NB4 (cell line): ENCODE measurements at regions not wholly inside any gene's neighbourhood (a gene's known extent, or its start where the extent isn't known, plus 50 kb on each side); places are given as distances from the start of the nearest gene placed in this dataset.

Source experiments
- DNase-seq: peaks from one replicate; pipeline ENCODE4 v3.0.0; 2010; ENCODE audit warnings: low read depth
- H3K4me3 ChIP-seq: one replicate; pipeline ENCODE4 v1.5.1; 2011; ENCODE audit warnings: mild to moderate bottlenecking, low read depth, low read length, moderate library complexity
- MYC ChIP-seq: IDR thresholded peaks from 2 replicates; pipeline ENCODE4 v1.6.1; 2011; ENCODE audit warnings: low read depth, low read length
- POLR2A ChIP-seq: IDR thresholded peaks from 2 replicates; pipeline ENCODE4 v1.6.1; 2011; ENCODE audit warnings: mild to moderate bottlenecking; ENCODE audit not compliant: insufficient read length; ENCODE audit errors: extremely low read depth
- TF ChIP-seq, protein P1 (sequence below): IDR thresholded peaks from one replicate; pipeline ENCODE4 v1.5.1; 2012; ENCODE audit warnings: low read depth, low read length
- TF ChIP-seq, protein P2 (sequence below): IDR thresholded peaks from 2 replicates; pipeline ENCODE4 v1.6.1; 2011; ENCODE audit warnings: low read depth, low read length

DNA sequence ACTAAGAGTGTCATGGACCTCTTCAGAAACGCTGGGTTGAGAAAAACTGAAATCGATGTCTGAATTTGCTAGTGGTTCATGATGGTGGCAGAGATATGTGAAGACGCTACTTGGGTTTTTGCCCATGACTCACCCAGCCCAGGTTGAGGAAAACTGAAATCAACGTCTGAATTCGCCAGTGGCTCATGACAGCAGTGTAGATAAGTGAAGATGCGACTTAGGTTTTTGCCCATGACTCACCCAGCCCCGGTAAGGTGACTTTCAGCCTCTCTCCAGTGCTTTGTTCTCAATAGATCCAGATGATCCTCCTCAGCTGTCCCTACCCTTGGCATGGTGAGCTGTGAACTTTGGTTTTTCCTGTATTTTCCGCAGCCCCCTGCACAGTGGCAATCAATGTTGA, 105.3 kb upstream of the SIX3 start:
- TF ChIP-seq, protein P1, sequence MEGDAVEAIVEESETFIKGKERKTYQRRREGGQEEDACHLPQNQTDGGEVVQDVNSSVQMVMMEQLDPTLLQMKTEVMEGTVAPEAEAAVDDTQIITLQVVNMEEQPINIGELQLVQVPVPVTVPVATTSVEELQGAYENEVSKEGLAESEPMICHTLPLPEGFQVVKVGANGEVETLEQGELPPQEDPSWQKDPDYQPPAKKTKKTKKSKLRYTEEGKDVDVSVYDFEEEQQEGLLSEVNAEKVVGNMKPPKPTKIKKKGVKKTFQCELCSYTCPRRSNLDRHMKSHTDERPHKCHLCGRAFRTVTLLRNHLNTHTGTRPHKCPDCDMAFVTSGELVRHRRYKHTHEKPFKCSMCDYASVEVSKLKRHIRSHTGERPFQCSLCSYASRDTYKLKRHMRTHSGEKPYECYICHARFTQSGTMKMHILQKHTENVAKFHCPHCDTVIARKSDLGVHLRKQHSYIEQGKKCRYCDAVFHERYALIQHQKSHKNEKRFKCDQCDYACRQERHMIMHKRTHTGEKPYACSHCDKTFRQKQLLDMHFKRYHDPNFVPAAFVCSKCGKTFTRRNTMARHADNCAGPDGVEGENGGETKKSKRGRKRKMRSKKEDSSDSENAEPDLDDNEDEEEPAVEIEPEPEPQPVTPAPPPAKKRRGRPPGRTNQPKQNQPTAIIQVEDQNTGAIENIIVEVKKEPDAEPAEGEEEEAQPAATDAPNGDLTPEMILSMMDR: no peak
- no peak for DNase-seq
- no peak overlapping the region for H3K4me3 ChIP-seq

DNA sequence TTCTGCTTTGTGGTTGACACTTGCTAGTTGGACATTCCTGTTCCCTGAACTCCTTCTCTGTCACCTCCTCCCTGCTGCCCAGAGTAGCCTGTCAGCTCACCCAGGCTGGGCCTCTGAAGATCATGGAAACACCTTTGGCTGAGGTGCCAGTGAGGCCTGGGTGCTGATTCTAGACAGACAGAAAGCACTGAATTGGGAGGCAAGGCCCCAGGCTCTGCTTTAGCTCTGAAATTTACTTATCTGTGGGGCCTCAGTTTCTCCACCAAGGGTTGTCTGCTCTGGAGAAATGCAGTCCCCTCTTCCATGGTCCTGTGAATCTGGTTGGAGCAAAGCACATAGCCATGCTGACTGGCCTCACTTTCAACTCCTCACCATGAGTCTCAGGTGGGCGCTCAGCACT, 104.6 kb upstream of the SIX3 start:
- no peak overlapping the region for H3K4me3 ChIP-seq
- TF ChIP-seq POLR2A: no peak
- TF ChIP-seq, protein P2, sequence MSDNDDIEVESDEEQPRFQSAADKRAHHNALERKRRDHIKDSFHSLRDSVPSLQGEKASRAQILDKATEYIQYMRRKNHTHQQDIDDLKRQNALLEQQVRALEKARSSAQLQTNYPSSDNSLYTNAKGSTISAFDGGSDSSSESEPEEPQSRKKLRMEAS: no peak
- TF ChIP-seq, protein P1: no peak
- TF ChIP-seq MYC: no peak
- DNase-seq: no peak

DNA sequence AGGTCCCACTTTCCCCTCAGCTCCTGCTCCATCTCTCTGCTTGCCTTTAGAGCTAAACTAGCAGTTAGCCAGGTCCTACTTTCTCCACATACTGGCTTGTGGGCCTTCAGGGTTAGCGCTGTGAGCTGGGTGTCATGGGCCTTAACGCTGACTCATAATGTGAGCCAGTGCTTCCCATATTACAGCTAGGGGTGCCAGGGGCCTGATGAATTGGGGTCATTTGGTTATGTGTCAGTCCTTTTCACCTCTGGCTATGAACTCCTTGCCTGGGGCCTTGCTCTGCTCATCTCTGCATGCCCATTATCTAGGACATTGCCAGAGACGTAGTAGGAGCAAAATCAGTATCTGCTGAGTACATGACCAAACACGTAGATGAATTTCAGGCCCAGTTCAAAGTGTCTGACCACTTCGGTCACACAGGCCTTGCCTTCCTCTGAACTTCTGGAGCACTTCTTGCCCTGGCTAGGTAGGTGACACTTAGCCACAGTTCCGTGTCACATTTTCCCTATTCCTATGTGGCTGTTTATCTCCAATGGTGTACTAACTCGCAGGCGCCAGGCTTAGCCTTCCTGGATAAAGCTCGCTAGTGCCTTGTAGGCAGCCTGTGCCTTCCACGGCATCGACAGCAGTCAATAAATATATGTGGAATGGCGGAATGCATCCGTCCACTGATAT, 103.2 kb upstream of the SIX3 start:
- DNase-seq: no peak
- H3K4me3 ChIP-seq: no peak overlapping the region
- no peak for TF ChIP-seq POLR2A
- TF ChIP-seq, protein P2: no peak
- TF ChIP-seq, protein P1: no peak
- no peak for TF ChIP-seq MYC

DNA sequence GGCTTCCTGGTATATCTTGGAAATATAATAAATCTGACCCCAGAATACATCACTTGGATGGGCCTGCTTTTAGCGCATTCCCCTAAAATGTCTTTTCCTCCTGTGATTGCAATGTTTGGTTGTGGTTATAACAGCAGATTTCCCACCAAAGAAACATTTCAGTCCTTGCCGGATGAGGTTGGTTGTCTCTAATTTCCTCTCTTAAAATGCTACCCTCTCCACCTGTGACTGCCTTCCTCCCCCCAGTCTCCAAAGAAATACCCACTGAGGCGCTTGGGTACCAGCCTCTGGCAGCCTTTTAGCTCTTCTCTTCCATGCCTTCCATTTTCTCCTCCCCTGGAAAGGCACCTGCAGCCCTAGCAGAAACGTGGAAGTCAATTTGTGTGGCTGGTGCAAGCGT, 102.1 kb upstream of the SIX3 start:
- no peak overlapping the region for H3K4me3 ChIP-seq
- no peak for DNase-seq
- no peak for TF ChIP-seq POLR2A
- TF ChIP-seq, protein P2: no peak
- TF ChIP-seq, protein P1: no peak
- TF ChIP-seq MYC: no peak

DNA sequence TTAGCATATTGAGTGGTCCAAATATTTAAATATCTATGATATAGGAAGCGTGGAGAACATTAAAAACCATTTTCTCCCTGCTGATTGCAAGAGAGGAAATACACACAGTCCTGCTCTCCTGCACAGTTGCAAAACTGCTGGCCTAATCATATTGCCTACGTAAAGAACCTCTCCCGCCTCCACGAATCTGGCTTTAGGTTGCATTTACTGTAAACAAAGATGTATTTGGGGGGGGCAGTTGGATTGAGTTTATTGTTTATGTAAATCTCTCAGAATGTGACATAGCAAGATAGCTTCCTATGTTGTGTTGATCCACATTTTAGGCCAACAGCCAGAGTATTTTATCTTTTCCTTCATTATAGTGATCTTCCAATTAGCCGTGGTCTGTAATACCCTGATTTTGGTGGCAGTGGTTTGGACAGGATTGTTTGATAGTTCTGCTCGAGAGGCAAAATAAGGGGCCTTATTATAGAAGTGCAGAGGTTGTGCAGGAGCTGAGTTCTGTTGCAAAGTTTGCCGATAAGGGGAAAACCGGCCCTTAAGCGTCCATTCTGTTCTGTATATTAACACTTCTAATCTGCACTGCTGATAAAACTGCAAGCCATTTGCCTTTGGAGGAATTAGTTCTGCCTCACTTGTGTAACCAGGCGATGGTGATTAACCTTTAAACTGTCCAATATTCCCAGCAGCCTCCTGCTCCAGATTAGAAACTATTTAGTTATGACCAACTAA, 101.6 kb upstream of the SIX3 start:
- no peak for DNase-seq
- H3K4me3 ChIP-seq: no peak overlapping the region
- TF ChIP-seq MYC (no peak), POLR2A (no peak)
- TF ChIP-seq, protein P1: no peak
- TF ChIP-seq, protein P2: no peak

DNA sequence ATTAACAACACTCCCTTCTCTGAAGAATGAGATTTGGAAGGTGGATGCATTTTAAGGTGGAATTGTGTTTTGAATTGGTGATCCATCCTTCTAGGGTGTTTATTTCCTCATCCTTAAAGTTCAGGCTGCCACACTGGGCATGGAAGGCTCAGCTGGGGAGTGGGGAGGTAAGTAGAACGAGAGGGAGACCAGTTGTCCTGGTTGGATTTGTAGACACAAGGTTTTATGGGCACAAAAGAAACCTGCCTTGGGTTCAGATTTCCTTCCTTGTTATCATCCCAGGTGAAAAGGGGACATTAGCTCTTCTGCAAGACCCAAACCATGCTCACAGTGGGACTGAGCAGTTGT, 101.0 kb upstream of the SIX3 start:
- no peak for TF ChIP-seq MYC
- TF ChIP-seq, protein P1: no peak
- TF ChIP-seq, protein P2: no peak
- no peak for TF ChIP-seq POLR2A
- DNase-seq: no peak
- H3K4me3 ChIP-seq: no peak overlapping the region
